HG03469 (cell line): ENCODE measurements at regions not wholly inside any gene's neighbourhood (a gene's known extent, or its start where the extent isn't known, plus 50 kb on each side); places are given as distances from the start of the nearest gene placed in this dataset.

ENCODE experiments used
- ATAC-seq: cut with Tn5 transposase; IDR thresholded peaks from one replicate; pipeline ENCODE4 v1.9.1; 2021; ENCODE audit warnings: mild to moderate bottlenecking, moderate library complexity, moderate number of reproducible peaks; ENCODE audit not compliant: unreplicated experiment

DNA sequence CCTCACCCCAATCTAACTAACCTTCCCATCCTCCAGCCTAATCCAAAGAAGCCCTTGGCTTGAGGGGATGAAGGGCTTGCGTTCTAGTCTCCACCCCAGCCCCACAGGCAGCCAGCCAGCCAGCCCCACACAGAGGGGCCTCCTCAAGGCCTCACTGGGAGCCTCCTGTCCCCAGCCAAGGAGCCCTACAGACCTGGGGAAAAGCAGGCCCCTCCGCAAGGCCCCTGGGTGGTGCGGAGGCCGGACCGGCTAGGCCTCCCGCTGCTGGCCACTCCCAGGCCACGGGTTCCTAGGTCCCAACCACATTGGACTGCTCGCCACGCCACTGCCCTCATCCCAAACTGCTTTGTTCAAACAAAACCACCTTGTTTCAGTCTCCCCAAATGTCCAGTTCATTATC is 78.0 kb downstream of the ZIC5 start:
- ATAC-seq, result no peak

DNA sequence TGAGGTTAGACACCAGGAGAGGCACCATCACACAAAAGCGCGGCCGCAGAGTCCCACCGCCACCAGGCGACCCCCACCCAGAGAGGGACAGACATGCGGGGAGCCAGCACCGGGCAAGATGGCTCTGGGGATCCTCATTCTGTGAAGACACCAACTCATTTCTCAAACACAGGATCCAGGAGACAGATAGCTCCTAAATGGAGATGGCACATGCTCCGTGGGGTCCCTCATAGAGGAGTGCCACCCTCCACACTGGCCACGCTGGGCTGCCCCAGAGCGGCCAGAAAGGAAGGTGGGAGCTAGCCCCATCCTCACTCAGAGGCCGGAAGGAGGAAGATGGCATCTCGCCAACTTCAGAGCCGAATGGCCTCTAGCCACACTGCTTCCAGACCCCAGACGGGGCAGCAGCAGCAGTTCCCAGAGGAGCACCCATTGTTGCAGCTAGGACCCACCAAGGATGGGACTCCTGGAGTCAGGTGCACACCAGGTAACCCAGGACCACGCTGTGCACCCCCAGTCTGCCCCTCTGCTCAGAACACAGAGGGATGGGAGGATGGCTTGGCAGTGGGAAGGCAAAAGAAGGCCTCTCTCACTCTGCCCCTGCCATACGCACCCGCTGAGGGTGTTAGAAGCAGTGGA is 78.6 kb downstream of the ZIC5 start:
- no peak for ATAC-seq

DNA sequence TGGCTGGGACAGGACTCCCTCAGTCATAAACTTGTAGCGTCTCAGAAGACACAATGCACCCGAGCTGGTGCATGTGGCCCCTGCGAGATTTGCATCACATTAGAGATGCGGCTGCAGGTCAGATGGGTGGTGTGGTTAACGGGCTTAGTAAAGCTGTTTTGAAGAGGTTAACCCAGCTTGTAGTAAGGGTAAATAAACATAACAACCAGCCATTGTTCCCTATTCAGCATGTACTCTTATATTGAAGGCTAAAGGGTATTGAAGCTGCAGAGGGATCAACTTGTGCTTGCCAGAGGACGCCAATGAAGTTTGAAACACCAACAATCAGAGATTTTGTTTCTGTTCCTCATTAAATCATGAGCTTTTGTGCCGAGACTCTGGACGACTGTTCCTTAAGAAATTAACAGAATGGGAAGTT is 79.4 kb downstream of the ZIC5 start:
- no peak for ATAC-seq

DNA sequence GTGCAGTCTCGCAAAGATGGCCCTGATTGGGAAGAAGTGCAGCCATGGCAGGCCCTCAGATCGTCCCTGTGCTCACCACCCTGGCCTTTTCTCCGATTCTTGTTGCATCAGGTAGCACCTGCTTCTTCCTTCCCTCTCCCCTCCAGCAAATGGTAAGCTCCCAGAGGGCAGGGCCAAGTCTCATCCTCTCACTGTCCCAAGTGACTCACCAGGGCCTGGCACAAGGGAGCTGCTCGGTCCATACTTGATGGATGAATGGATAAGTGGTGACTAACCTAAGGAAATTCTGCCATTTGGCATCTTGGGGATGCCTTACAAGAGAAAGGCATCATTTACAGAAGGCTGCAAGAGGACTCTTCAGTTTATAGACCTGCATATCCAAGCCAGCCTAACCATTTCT is 84.9 kb downstream of the ZIC5 start:
- ATAC-seq, result no peak

DNA sequence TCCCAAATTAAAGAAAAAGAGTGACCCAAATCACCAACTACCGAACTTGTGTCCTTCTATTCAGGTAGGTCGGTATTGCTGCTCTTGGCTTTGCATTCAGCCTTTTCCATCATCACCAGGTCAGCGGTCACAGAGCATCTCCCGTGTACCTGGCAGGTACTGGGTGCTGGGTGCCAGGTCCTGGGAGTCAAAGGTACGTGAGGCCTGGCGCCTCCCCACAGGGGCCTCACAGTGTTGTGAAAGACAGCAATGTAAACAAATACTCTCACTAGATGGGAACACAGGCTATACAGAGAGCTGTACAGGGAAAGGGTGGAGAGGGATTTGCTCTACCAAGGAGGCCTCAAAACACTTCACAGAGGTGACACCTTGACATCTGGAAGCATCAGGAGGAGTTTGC is 86.7 kb downstream of the ZIC5 start:
- ATAC-seq, result no peak

DNA sequence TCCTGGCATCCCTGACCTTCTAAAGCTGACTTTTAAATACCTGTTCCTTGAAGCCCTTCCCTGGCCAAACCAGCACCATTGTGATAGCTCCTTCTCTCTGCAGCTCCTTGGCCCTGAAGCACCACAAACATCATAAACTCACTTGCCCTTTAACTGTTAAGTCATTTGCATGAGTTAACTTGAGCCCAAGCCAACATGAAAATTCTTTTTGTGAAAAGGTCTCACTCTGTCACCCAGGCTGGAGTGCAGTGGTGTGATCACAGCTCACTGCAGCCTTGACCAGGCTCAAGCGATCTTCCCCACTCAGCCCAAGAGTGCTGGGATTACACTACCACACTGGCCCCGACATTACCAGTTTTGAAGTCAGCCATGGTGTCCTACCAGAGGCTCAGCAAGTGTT is 87.8 kb downstream of the ZIC5 start:
- ATAC-seq, result no peak

DNA sequence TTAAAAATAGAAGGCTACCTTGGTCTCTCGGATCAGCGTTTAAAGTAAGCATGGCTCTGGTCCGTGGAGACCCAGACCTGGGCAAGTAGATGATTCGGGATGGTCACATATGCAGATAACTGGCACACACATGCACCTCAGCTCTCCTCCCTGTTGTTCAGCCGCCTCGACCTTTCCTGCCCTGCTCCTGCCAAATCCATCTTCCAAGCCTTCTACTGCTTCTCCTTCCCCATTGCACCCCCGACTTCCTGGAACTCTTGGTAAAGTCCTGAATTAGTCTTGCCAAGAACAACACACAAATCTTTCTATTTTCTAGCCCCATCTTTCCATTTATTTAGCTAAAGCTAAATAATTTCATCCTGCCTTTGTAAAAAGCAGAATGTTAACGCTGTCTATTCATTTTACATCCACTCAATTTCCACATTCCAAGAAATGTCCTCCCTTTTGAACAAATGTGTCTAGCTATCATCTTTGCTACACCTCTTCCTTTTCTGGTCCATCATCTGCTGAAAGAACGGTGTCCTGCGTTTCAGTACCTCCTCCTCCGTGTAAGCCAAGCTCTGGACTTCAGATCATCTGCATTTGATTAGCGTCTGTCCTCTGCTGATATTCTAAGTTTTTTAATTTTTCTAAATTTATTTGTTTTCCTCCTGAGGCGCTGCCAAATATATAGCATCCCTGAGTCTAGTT is 92.5 kb downstream of the ZIC5 start:
- ATAC-seq, result no peak

DNA sequence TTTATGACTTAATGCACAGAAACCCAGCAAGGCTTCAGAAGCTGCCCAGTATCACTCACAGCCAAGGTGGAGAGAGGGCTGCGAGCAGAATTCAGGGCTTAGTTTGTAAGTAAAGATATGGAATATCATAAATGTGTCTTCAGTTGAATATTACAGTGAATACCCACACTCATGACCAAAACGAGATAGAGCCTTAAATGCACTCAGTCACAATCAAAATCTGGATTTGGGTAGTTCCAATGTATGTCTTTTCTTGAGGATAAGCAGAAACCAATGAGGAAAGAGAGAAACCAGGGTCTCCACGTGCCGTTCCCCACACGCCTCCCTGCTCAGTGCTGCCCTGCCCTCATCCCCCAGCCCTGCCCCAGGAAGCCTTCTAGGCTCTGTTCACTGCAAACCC is 94.9 kb downstream of the ZIC5 start:
- ATAC-seq, result no peak

DNA sequence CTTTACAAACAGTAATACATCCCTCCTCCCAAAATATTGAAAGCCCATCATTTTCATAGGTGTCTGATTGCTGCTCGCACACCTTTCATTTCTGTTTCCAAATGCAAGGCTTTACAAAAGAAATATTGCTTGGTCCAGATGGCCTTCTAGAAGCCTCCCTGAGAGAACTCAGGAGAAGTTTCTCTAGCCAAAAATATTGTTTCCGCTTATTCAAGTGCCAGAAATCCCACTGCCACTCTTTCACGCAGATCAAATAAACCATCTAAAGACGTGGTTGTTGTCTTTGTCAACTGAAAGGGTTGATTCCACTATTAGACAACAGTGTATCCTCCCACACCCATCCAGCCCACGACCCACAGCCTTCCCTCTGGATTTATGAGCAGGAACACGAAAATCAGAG is 96.2 kb downstream of the ZIC5 start:
- no peak for ATAC-seq

DNA sequence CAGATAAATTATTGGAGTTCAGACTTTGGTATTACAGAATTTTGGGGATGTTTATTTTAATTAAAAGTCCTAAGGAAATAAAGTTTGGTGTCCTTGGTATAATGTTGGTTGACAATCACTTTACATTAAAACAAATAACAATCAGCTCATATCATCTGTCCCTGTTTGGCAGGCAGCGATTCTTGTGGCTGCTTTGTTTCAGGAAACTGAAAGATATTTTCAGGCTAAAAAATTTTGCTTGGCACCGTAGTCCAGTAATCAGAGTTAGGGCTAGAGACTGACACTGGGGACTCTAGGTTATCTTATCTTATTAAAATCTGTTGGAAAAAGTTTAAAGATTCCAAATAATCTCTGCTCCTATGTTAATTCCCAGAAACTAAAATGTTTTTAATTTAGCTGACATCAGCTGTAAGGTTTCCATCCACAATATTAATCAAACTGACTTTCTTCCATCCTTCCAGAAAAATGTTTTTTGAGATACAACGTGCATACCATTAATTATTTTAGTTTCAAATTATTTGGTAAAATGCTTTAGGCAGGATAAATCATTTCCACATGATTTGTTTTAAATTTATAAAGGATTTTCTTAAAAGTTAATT is 97.6 kb downstream of the ZIC5 start:
- ATAC-seq, result no peak

DNA sequence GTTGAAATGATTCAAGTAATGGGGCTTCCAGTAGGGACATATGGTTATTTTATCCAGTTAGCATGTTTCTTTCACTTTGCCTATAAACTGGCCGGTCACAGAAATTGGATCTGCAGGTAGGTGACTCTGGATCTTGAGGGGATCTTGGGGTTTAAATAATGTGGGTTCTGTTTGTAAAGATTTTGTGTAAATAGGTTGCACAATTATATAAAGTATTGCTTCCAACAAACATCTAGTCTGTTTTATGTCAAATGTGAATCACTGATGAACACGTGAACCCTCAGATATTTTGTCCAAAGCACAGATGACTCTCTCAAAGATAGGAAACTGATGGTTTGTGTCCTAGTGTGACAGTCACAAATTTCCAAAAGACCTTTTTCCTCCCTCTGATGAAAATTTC is 98.4 kb downstream of the ZIC5 start:
- ATAC-seq, result no peak

DNA sequence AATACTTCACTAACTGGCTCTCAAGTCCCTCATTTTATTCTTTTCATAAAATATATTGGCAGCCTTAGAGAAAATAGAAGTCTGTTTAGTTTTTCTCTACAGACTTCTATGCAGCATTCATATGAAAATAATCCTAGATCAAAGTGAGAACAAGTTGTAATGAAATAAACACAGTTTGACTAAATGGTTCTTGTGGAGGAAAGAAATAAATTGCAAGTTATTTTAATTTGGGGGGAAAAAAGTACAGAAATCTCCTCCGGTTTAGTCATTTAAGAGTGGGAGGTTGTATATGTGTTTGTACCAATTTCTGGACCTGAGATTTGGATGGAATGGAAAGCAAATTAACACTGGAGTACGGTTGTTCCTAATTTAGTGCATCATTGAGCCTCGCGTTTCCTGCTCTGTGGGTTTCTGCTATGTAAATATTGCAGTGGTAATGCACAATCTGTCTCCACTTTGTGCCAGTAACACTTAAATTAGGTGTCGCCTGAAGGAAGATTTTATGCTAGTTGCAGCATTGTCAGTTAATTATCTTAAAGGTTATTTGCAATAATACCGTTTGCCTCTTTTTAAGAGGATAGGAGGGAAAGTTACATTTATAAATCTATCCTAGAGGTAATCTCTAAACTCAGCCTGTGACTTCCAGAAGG is 100.2 kb downstream of the ZIC5 start:
- no peak for ATAC-seq

DNA sequence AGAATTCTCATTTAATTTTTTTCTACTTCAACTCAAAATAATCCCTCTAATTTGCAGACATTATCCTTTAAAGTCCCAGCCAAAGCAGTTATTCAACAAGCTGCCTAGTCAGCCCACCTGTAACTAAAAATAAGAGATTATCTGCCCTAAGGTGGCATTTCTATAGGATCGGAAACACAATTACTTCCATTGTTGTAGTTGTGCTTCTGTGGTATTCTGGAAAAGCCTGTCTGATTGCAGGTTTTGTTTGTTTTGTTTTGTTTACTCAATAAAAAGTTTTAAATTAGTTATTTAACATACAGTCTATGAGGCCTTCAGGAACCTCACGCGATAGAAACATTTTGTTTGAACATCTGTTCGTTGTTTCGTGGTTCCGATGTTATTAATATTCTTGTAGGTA is 101.0 kb downstream of the ZIC5 start:
- no peak for ATAC-seq

DNA sequence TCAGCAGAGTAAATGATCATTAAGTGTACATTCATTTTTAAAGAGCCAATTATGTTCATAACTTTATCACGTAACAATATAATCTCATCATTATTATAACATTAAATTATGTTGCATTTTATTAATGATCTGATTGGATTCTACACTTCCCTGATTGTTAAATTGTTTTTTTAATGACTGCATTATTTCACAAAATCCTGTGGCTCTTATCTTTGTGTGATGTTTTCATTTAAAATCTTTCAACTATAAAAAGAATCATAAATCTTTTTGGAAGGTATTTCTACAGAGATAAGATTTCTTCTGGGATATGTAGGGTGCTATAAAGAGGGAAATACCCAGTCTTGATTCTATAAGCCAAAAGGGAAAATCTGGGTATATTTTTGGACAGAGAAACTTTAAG is 101.7 kb downstream of the ZIC5 start:
- no peak for ATAC-seq

DNA sequence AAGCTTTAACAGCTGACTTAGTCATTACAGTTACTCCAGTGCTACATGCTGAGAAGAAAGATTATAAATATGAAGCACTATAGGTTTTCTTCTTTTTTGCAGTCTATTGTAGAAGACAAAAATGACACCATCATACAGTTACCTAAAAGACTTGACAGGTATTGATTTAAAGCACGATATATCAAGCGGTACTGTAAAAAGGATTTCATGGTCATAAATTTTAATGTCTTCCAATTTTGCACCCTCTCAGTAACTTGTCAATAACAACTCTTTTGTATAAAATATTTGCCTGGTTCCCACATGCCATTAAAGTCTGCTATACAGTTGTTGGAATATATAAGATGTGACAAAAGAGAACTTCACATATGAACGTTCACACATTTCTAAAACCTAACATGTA is 102.8 kb downstream of the ZIC5 start:
- ATAC-seq, result no peak

DNA sequence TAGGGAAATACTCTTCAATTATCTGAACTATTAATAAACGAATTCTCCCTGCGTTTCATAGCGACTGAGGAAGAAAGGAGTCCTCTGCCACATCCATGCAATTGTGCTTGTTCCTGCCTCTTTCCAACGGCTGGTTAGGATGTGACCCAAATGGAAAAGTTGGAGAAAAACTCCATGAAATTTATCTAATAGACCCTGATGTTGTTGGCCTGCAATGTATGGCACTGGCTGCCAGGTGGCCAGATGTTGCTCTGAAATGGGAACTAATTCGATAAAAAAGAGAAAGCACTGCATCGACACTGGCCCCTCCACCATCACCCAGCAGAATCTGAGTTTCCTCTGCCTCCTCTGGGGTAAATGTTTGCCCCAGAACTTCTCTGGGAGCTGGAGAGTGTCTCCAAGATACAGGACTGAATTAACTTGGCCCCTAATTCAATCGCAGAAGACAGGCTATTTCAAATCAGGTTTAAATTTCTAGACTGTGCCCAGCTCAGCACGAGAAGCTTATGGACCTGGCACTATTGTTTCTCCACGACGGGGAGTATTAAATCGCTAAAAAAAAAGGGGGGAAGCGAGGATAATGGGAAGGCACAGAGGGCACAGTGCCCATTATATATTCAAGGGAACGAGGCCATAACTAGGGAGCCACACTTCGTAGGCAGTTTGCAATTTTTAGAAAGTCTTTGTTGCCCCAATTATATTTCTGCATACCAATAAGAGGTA is 103.9 kb downstream of the ZIC5 start:
- no peak for ATAC-seq

DNA sequence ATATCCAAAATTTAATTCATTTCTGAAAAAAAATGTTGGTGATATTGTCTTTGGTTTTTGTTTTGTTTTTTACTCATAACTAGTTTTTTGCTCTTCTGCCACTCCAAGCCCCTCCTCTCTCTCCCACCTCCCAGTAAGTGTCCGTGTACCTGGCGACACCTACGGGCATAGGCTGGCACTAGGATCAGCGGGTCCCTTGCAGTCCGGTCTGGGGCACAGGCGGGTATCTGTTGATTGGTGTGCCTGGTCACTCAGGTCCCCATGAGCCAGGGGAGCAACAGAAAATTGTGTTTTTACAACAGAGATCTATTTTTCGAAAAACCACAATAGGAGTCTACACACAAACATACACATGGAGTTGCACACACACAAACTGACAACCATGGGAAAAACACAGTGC is 104.8 kb downstream of the ZIC5 start:
- no peak for ATAC-seq

DNA sequence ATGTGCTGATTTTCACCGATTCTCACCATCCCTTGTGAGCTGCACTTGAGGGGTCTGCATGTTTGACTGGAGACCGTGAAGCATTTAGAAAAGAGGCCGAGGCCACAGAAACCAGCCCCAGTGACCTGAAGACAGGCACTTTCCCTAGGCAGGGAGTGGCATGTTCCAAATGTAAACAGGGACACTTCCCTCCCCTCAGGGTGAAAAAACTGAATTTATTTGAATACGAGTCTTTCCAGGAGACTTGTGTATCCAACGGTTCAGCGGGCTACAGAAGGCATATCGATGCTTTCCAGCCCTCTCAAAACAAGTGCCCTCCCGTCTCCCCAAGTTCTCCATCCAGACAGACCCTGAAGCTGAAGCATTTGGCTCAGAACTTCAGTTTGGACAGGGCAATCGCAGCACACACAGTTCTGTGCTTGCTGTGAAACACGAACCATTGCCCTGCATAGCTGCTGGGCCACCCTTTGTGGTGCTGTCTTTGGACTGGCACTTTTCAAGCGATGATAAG is 106.1 kb downstream of the ZIC5 start:
- no peak for ATAC-seq

DNA sequence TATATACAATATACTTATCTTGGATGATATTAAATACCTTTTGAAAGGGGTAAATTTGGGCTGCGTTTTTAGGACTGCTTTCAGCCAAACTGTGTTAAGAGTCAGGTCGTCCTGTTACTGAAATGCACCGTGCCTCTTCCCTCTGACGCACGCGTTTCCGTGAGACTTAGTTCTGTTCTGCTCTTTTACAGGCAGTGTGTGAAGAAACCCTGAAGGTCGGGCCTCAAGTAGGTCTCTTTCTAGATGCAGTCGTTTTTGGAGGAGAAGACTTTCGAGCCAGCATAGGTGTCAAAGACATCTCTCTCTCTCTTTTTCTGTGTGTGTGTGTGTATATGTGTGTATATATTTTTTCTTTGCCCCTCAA is 107.0 kb downstream of the ZIC5 start:
- no peak for ATAC-seq

DNA sequence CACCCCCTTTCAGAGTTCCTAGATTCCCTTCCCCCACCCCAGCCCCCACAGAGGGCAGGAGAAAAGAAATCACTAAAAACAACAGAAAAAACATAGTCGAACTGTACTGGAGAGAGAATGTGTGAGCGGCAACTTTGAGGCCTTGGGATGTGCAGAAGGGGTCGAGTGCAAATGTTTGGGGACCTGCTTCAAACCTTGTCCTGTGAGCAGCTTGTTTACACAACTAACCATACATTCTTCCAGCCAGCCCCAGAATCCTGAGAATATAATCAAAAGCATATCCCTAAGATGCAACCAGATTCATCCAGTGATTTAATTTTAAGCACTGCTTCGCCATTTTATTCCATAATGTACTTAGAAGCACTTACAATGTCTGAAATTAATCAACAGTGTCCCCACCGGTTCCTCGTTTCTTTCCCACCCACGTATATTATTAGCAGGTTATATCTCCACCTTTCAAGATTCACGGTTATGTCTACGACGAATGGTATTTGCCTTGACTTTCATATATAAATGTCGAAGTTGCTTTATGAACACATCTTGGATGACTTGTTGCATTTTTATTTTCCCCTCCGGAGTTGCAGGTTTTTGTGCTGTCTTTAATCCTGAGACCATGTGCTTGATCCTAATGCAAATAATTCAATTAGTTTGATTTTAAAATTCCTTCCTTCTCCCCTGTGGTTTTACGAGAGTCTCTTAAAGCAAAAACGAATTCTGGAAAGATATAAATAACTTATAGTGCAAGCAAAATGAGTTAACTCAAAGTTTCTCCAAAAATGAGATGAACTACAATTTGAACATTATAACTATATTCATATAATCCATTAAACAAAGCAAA is 107.6 kb downstream of the ZIC5 start:
- no peak for ATAC-seq
